A549 (cell line): ENCODE measurements at regions not wholly inside any gene's neighbourhood (a gene's known extent, or its start where the extent isn't known, plus 50 kb on each side); places are given as distances from the start of the nearest gene placed in this dataset.

Experiments used
- CEBPB ChIP-seq, 2 experiments: fragments of >200 bp in 1 of 2; sonication (Bioruptor Twin) in 1 of 2; formaldehyde crosslinking in 1 of 2; IDR thresholded peaks; 2 replicates each; pipeline ENCODE4 v1.6.1; 2012 to 2016
- CTCF ChIP-seq: fragments of >200 bp; sonication (Bioruptor Twin); formaldehyde crosslinking; IDR thresholded peaks from 3 replicates; pipeline ENCODE4 v1.5.1; 2016
- HOXA7 ChIP-seq: fragments of 250-450 bp; sonication (Bioruptor Pico); IDR thresholded peaks from 2 replicates; pipeline ENCODE4 v1.5.0; 2020; ENCODE audit warnings: mild to moderate bottlenecking, moderate library complexity
- POLR2A ChIP-seq: IDR thresholded peaks from 2 replicates; pipeline ENCODE4 v1.6.1; 2012; ENCODE audit warnings: mild to moderate bottlenecking, low read length

GRCh38 chr18:45551142-45551815 is 64.0 kb upstream of the SLC14A2 start:
- TF ChIP-seq POLR2A: no peak
- no peak for TF ChIP-seq CTCF
- TF ChIP-seq HOXA7: no peak
- TF ChIP-seq CEBPB (IDR thresholded peaks at IDR 0.05): no peak
